Urinary bladder (tissue), 3 donors: ENCODE measurements at regions not wholly inside any gene's neighbourhood (a gene's known extent, or its start where the extent isn't known, plus 50 kb on each side); places are given as distances from the start of the nearest gene placed in this dataset.
A peak's percentile ranks its signal among the peaks of the same experiment; 100 is the strongest.
"Not testable (repeated sequence)": the region's sequence is repeated elsewhere in the genome, so short reads cannot be mapped to it uniquely, and the experiment has no call there.

Source experiments
- DNase-seq: peaks from one replicate; pipeline ENCODE4 v3.0.0-alpha.2; 2015; ENCODE audit errors: extremely low spot score
- H3K27ac ChIP-seq: one replicate; pipeline ENCODE4 v1.5.1; 2013; ENCODE audit warnings: low read depth, mild to moderate bottlenecking, moderate library complexity
- H3K36me3 ChIP-seq: one replicate; pipeline ENCODE4 v1.6.1; 2013; ENCODE audit warnings: mild to moderate bottlenecking, moderate library complexity; ENCODE audit not compliant: insufficient read depth
- H3K4me1 ChIP-seq: one replicate; pipeline ENCODE4 v1.6.1; 2013; ENCODE audit warnings: mild to moderate bottlenecking, moderate library complexity; ENCODE audit not compliant: insufficient read depth
- H3K4me3 ChIP-seq: one replicate; pipeline ENCODE4 v1.5.1; 2013; ENCODE audit warnings: low read depth, low read length
- WGBS: extraction: QIAGEN DNeasy Blood & Tissue Kit; methylation state at CpG from one replicate; pipeline ENCODE4 v1.1.7; 2013; 5-methylcytosine and 5-hydroxymethylcytosine counted together
- donor health status: healthy with polysubstance abuse.
- donor health status: healthy.

DNA sequence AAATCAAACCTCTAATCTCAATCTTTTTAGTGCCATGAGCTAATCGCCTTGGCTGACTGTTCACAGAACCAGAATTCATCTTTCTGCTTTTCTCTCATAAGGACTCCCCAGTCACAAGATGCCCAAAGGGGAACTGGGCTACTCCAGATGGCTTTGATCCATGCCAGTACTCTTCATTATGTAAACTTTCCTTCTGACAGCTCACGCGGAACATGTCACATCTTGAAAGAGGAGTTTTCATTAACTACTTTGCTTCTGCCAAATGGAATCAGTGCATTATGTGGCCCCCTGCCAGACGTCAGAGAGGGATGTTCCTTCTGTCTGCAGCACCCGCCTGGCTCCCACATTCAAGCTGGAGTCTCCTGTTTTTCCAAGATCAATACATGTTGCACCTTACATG, 142.1 kb upstream of the NMUR2 start:
- WGBS: 42% methylated on average over 5 of the region's 5 CpGs
- Histone ChIP-seq H3K4me3 (no peak overlapping the region), H3K27ac (no peak overlapping the region), H3K4me1 (no peaks in the 10 kb centered on the region), H3K36me3 (no peaks in the 10 kb centered on the region)
- DNase-seq: no peak

DNA sequence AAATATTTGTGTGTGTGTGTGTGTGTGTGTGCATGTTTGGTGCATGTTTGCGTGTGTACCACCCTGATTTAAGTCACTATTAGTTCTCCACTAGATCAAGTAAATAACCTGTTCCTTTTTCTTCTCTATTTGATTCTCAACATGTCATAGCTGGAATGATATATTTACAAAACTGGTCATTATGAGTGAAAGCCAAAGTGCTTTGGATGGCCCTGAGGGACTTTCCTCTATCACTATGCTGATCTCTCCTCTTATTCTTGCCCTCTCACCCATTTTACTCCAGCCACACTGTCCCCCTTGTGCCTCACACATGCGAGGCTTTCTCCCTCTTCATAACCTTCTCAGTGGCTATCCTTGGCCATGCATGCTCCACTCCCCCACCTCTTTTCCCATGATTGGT, 144.6 kb upstream of the NMUR2 start:
- WGBS: 65% methylated on average over 2 of the region's 2 CpGs
- Histone ChIP-seq H3K36me3 (no peaks in the 10 kb centered on the region), H3K4me3 (no peak overlapping the region), H3K4me1 (no peaks in the 10 kb centered on the region), H3K27ac (no peak overlapping the region)
- no peak for DNase-seq

DNA sequence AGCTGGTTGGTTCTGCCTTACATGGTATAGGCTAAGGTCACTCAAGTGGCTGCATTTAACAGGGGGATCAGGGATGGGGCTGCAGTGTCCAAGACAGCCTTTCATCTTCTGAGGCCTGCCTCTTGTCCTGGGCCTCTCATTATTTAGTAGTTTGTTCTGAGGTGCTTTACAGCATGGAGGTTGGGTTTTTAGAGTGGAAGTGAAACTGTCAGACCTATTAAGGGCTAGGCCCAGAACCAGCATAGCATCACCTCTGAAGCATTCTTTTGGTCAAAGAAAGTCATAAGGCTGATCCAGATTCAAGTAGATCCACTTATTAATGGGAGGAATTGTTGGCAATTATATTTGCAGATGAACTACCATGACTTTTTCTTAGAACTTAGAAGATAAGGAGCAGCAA, 146.0 kb upstream of the NMUR2 start:
- no peak overlapping the region for H3K4me3 ChIP-seq
- no peak overlapping the region for H3K27ac ChIP-seq
- DNase-seq: no peak
- no peaks in the 10 kb centered on the region for H3K36me3 ChIP-seq
- H3K4me1 ChIP-seq: no peaks in the 10 kb centered on the region

DNA sequence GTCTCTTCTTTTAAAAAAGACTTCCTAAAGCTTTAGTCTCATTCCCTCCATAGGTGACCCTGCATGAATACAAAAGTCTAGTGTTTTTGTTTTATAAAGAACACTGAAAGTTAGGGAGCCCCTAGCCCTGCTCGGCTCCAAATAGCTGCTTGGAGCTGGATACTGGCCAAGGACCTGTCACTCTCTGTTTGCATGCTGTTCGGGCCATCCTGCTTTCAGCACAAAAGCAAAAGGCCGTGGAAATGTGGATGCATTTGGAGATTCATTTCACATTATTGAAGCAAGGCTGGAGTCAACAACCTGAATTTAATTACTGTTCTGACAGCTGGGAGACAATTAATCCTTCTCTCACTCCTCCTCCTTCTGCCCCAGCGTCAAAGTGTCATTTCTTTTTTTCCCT, 151.7 kb upstream of the NMUR2 start:
- Histone ChIP-seq H3K4me1 (no peaks in the 10 kb centered on the region), H3K36me3 (no peaks in the 10 kb centered on the region), H3K4me3 (no peak overlapping the region), H3K27ac (no peak overlapping the region)
- 20% methylated on average over 4 of the region's 4 CpGs for whole genome bisulfite sequencing
- no peak for DNase-seq

DNA sequence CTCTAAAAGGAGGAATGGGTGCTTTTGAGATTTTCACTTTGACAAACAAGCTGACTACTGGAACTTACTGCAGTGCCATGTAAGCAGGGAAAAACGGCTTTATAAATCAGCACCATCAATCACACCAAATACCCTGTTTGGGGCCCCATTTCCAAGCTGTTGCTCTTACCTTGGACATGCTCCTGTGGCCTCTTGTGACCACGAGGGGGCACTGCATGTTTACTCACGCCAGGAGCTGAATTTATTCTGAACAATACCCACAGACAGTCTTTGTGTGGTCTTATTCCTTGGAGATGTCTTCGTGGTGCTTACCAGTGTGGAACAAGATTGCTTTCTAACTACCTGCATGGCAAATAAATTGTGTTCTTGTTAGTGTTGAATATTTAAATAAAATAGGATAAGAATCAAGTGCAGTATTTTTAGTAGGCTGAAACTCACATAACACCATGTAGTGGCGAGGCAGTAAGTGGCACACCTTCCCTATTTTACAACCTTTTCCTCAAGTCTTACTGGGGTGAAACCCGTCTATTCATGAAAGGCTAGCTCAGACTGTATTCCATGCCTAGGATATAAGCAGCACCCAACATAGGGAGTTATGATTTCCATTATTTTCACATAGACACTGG, 155.5 kb upstream of the NMUR2 start:
- Histone ChIP-seq H3K27ac (no peak overlapping the region), H3K4me1 (no peaks in the 10 kb centered on the region), H3K4me3 (no peak overlapping the region), H3K36me3 (no peaks in the 10 kb centered on the region)
- WGBS: 31% methylated on average over 6 of the region's 6 CpGs
- peak; percentile 8 for DNase-seq

DNA sequence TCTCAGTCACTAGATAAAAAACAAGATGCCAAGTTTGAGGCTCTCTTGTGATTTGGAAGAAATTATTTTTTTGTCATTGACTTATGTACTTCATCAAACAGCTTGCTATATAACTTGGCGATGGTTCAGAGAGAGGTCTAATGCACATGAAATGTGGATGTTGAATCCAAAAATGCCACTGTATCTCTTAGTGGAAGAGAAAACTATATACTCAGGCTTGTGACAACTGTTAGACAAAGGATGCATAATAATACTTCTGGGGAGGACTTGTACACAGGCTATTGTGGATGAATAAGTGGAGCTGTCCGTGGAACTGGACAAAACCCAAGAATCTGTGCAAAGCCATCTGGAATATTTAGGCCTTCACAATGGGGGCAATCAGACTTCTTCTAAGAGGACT, 162.9 kb upstream of the NMUR2 start:
- H3K36me3 ChIP-seq: no peaks in the 10 kb centered on the region
- H3K4me1 ChIP-seq: no peaks in the 10 kb centered on the region
- H3K4me3 ChIP-seq: no peak overlapping the region
- 51% methylated on average over 2 of the region's 2 CpGs for WGBS
- H3K27ac ChIP-seq: no peak overlapping the region
- no peak for DNase-seq

DNA sequence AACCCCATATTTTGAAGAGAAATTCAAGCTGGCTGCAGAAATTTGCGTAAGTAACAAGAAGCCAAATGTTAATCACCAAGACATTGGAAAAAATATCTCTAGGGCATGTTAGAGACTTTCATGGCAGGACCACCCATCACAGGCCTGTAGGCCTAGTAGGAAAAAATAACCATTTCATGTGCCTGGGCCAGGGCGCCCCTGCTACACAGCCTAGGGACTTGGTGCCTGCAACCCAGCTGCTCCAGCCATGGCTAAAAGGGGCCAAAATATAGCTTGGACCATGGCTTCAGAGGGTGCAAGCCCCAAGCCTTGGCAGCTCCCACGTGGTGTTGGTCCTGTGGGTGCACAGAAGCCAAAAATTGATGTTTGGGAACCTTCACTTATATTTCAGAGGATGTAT, 167.7 kb upstream of the NMUR2 start:
- Histone ChIP-seq H3K36me3 (no peaks in the 10 kb centered on the region), H3K4me1 (no peaks in the 10 kb centered on the region), H3K27ac (no peak overlapping the region), H3K4me3 (no peak overlapping the region)
- 77% methylated on average over 3 of the region's 3 CpGs for WGBS
- DNase-seq: no peak

DNA sequence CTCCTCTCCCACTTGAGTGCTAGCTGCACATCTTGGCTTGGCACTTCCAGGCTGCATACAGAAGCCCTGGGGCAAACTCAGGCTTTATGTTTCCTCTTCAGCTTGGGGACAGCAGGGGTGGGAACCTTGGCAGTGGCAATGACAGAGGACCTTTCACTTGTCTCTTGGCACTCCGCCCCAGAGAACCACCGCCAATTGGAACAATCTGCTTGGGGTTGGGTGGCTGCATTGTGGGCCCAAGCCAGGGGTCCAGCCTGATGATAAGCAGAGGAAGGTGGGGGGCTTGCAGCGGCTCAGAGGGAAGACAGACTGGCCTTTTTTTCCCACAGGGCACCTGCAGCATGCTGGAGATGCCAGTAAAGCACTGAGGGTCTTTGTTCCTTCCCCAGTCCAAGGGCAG, 179.0 kb upstream of the NMUR2 start:
- no peaks in the 10 kb centered on the region for H3K4me1 ChIP-seq
- WGBS: 77% methylated on average over 3 of the region's 3 CpGs
- no peaks in the 10 kb centered on the region for H3K36me3 ChIP-seq
- no peak overlapping the region for H3K27ac ChIP-seq
- no peak for DNase-seq
- H3K4me3 ChIP-seq: no peak overlapping the region

DNA sequence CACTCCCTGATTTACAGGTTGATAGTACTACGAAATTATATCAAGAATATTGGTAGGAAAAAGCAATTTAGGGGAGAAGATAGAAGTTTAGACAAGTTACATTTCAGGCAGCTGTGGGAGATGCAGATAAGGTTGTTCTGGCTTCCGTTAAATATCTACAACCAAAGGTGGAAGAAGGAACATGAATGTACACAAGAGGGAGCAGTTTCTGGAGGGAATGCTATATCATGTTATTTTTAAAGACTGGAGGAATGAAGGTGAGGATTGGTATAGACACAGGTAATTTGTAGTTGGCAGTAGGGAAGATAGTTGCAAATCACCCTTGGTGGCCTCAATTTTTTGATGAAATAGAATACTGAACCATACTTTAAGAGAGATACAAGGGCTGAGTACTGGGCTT, 187.3 kb upstream of the NMUR2 start:
- 51% methylated on average over 2 of the region's 2 CpGs for WGBS
- Histone ChIP-seq H3K36me3 (no peaks in the 10 kb centered on the region), H3K27ac (no peak overlapping the region), H3K4me1 (no peaks in the 10 kb centered on the region), H3K4me3 (no peak overlapping the region)
- DNase-seq: no peak

DNA sequence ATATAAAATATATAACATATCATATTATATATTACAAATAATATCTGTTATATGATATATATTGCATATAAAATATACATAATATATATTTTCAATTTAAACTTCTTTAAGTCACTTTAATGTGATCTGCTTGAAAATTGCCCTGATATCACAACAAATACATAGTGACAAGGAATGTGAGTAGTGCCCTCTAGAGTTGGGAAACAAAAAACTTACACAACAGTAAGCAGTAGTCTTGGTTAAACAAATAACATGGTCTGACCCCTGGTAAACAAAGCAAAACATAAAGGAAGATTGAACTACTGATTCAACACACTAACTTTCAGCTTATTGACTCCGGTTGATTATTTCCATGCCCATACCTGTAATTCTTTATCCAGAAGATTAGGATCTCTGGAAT, 188.3 kb upstream of the NMUR2 start:
- no peak for DNase-seq
- WGBS: 89% methylated on average over 1 of the region's 1 CpG
- Histone ChIP-seq H3K4me3 (no peak overlapping the region), H3K27ac (no peak overlapping the region), H3K36me3 (no peaks in the 10 kb centered on the region), H3K4me1 (no peaks in the 10 kb centered on the region)

DNA sequence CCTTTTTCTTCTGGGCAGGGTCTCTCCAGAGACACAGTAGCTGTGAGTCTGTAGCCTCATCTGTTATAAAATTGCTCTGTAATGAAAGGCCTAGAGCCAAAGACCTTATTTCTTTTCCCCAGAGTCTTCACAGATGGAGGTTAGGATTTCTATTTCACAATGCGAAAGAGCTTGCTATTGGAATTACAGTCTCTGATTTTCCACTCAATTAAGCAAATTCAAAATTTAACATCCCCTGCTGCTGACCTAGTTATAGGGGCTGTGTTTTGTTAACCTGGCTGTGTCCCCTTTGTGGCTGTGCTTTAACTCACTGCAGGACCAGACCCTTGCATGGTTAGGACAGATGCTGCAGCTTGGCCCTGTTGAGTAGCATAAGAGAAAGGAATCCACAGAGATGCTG, 190.3 kb upstream of the NMUR2 start:
- H3K36me3 ChIP-seq: no peaks in the 10 kb centered on the region
- WGBS: 95% methylated on average over 1 of the region's 1 CpG
- no peak overlapping the region for H3K27ac ChIP-seq
- H3K4me1 ChIP-seq: no peaks in the 10 kb centered on the region
- no peak for DNase-seq
- no peak overlapping the region for H3K4me3 ChIP-seq

DNA sequence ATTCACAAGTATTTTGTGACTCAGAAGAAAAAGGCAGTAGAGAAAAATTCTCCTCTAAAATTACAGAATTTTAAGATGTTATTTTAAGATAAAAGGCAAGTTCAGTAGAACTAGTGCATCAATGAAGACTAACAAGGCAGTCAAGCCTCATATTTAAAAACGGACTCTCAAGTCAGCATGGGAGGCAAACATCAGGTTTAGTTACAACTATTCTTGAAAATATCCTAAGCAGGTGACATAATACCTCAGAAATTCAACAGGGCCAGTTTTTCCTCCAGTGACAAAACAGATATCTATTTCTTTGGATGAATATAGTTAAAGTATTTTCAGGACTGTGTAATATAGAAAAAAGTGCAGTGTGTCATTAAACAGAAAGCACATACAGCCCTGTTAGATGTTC, 194.0 kb upstream of the NMUR2 start:
- DNase-seq: no peak
- Histone ChIP-seq H3K36me3 (no peaks in the 10 kb centered on the region), H3K4me3 (no peak overlapping the region), H3K27ac (no peak overlapping the region), H3K4me1 (no peaks in the 10 kb centered on the region)
- 75% methylated on average over 1 of the region's 1 CpG for WGBS

DNA sequence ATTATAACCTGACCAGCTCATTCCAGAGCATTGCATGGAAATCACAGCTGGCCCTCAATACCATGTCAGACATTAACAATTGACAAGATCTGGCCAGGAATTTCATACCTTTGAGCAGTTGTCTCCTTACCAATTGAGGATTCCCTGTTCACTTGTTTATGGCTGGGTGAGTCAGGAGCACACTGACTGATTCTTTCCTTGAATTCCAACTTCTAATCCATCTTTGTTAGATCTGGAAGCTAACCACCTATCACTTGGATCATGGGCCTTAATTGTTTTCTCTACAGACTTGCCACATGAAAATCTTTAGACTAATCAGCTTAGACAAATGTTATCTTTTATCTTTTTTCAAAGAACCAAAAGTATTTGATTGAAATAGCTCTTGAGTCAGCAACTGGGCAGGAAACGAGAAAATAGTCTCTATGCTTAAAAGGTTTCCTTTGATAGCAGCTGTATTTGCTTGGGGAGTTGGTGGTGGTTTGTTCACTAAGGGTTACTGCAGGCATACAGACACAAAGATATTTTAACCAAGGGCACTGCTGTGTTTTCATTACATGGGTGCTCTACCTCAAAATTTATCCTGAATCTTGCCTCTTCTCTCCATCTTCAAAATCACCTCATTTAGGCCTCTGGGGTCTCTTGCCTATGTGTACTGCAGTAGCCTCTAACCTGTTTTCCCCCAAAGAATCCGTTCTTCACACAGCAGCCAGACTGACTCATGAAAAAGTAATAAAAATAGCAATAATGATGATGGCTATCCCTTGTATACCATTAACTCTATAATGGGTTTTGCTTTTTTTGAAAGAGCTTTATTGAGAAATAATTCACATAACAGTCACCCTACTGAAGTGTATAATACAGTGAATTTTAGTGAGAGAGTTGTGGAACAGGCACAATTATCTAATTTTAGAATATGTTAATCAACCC, 197.0 kb upstream of the NMUR2 start:
- H3K4me3 ChIP-seq: no peak overlapping the region
- 49% methylated on average over 2 of the region's 2 CpGs for WGBS
- no peaks in the 10 kb centered on the region for H3K4me1 ChIP-seq
- DNase-seq: no peak
- no peaks in the 10 kb centered on the region for H3K36me3 ChIP-seq
- no peak overlapping the region for H3K27ac ChIP-seq

DNA sequence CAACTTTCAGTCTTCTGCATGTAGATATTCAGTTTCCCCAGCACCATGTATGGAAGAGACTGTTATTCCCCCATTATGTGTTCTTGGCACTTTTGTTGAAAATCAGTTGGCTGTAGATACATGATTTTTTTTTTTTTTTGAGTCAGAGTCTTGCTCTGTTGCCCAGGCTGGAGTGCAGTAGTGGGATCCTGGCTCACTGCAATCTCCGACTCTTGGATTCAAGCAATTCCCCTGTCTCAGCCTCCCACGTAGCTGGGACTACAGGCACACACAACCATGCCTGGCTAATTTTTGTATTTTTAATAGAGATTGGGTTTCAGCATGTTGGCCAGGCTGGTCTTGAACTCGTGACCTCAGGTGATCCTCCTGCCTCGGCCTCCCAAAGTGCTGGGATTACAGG, 201.0 kb upstream of the NMUR2 start:
- 81% methylated on average over 4 of the region's 4 CpGs for WGBS
- not testable (repeated sequence) for H3K4me1 ChIP-seq, H3K36me3 ChIP-seq, DNase-seq, H3K27ac ChIP-seq, H3K4me3 ChIP-seq
